Stomach (tissue), 4 donors: ENCODE measurements at regions not wholly inside any gene's neighbourhood (a gene's known extent, or its start where the extent isn't known, plus 50 kb on each side); places are given as distances from the start of the nearest gene placed in this dataset.

Source experiments
- POLR2AphosphoS5 ChIP-seq, 3 donors: sonication (generic); formaldehyde crosslinking; IDR thresholded peaks; one replicate each; pipeline ENCODE4 v1.6.1; 2016; ENCODE audit warnings: antibody characterized with exemption in 3 of 3
- TF ChIP-seq, protein P1 (sequence below), 7 experiments: fragments of 450-650 bp in 4 of 7; fragments of 200-600 bp in 3 of 7; sonication (generic) in 3 of 7; IDR thresholded peaks; one replicate each; pipeline ENCODE4 v1.5.1; 2016 to 2019; ENCODE audit warnings: antibody characterized with exemption in 7 of 7, control low read depth in 2 of 7, mild to moderate bottlenecking in 1 of 7

DNA sequence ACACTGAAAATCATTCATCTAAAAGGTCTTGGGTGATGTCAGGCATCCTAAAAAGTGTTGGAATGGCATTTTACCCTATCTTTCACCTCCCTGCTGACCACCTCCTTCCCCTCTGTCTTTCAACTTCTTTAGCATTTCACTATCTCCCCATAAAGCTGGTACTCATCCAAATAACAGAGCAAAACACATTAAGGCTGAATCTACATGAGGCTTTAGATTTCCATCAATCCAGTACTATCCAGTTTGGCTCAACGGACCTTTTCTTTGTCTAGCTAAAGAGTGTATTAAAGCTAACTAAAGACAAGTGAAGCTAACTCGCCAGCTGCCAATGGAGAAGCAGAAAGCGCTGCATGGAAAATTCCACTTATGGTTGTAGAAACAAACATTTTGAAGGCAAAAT is 122.5 kb upstream of the NCKAP5 start:
- TF ChIP-seq, protein P1, sequence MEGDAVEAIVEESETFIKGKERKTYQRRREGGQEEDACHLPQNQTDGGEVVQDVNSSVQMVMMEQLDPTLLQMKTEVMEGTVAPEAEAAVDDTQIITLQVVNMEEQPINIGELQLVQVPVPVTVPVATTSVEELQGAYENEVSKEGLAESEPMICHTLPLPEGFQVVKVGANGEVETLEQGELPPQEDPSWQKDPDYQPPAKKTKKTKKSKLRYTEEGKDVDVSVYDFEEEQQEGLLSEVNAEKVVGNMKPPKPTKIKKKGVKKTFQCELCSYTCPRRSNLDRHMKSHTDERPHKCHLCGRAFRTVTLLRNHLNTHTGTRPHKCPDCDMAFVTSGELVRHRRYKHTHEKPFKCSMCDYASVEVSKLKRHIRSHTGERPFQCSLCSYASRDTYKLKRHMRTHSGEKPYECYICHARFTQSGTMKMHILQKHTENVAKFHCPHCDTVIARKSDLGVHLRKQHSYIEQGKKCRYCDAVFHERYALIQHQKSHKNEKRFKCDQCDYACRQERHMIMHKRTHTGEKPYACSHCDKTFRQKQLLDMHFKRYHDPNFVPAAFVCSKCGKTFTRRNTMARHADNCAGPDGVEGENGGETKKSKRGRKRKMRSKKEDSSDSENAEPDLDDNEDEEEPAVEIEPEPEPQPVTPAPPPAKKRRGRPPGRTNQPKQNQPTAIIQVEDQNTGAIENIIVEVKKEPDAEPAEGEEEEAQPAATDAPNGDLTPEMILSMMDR (IDR thresholded peaks at IDR 0.05): no peak
- TF ChIP-seq POLR2AphosphoS5 (IDR thresholded peaks at IDR 0.05): no peak
